Thyroid gland (tissue), 4 donors: ENCODE measurements at regions not wholly inside any gene's neighbourhood (a gene's known extent, or its start where the extent isn't known, plus 50 kb on each side); places are given as distances from the start of the nearest gene placed in this dataset.

Source experiments
- DNase-seq, 2 donors: peaks; one replicate each; pipeline ENCODE4 v3.0.0-alpha.2; 2019
- H3K27ac ChIP-seq, 3 donors: fragments of 200-600 bp; sonication (generic); 1 replicate in 2 of 3; 2 replicates in 1 of 3; pipeline ENCODE4 v1.5.1; 2016 to 2019; ENCODE audit warnings: mild to moderate bottlenecking in 1 of 3, moderate library complexity in 1 of 3
- H3K27me3 ChIP-seq: fragments of 200-600 bp; sonication (generic); one replicate; pipeline ENCODE4 v1.5.1; 2019
- H3K36me3 ChIP-seq, 2 donors: fragments of 200-600 bp; sonication (generic); one replicate each; pipeline ENCODE4 v1.5.1; 2016 to 2019
- H3K4me1 ChIP-seq, 2 donors: fragments of 200-600 bp; sonication (generic); one replicate each; pipeline ENCODE4 v1.5.1; 2017 to 2019
- H3K4me3 ChIP-seq, 3 donors: fragments of 200-600 bp; sonication (generic); replicated peaks in 1 of 3; 1 replicate in 2 of 3; 2 replicates in 1 of 3; pipeline ENCODE4 v1.5.1; 2016; ENCODE audit warnings: mild to moderate bottlenecking in 1 of 3
- H3K9me3 ChIP-seq: fragments of 200-600 bp; sonication (generic); one replicate; pipeline ENCODE4 v1.5.1; 2017
- CTCF ChIP-seq, 6 experiments: fragments of 200-600 bp in 3 of 6; fragments of 450-650 bp in 3 of 6; sonication (generic) in 3 of 6; IDR thresholded peaks; one replicate each; pipeline ENCODE4 v1.5.1; 2016 to 2019; ENCODE audit warnings: antibody characterized with exemption in 6 of 6, mild to moderate bottlenecking in 2 of 6, inconsistent platforms in 1 of 6, moderate library complexity in 1 of 6
- POLR2A ChIP-seq, 2 donors: fragments of 450-650 bp; IDR thresholded peaks; one replicate each; pipeline ENCODE4 v1.6.1; 2017; ENCODE audit warnings: antibody characterized with exemption in 2 of 2, mild to moderate bottlenecking in 2 of 2, moderate library complexity in 1 of 2
- WGBS, 2 donors: methylation state at CpG; one replicate each; pipeline ENCODE4 v1.1.5; 2017; 5-methylcytosine and 5-hydroxymethylcytosine counted together
- intact Hi-C: fragments of 100-400 bp; cut with DNase I; formaldehyde crosslinking; loops from one replicate; pipeline ENCODE4 v1.15.1; 2023

- H3K27me3 ChIP-seq, result no peaks in the 10 kb centered on the region
- no peak overlapping the region for H3K27ac ChIP-seq
- no peaks in the 10 kb centered on the region for H3K4me1 ChIP-seq
- 94 to 96% methylated on average over 23 to 25 of the region's 25 CpGs for WGBS, 2 donors
- intact Hi-C loops, result no loop called here
- H3K36me3 ChIP-seq, result no peaks in the 10 kb centered on the region
- no peak overlapping the region for H3K4me3 ChIP-seq
- TF ChIP-seq CTCF (IDR thresholded peaks at IDR 0.05) (no peak), POLR2A (IDR thresholded peaks at IDR 0.05) (no peak)
- no peak for DNase-seq
- no peaks in the 10 kb centered on the region for H3K9me3 ChIP-seq
These were observed 213.9 kb upstream of the TSHZ3 start for GRCh38 chr19:31562966-31563612.

- Histone ChIP-seq H3K4me3 (no peak overlapping the region), H3K27me3 (no peaks in the 10 kb centered on the region), H3K27ac (no peak overlapping the region), H3K9me3 (no peaks in the 10 kb centered on the region), H3K36me3 (no peaks in the 10 kb centered on the region), H3K4me1 (no peaks in the 10 kb centered on the region)
- no peak for DNase-seq
- TF ChIP-seq POLR2A (IDR thresholded peaks at IDR 0.05), result no peak
- no peak for TF ChIP-seq CTCF (IDR thresholded peaks at IDR 0.05)
- 93 to 95% methylated on average over 11 of the region's 11 CpGs for WGBS, 2 donors
- intact Hi-C loops, result no loop called here
These were observed 218.5 kb upstream of the TSHZ3 start for GRCh38 chr19:31567776-31568175.

- H3K27me3 ChIP-seq, result no peaks in the 10 kb centered on the region
- no peak overlapping the region for H3K4me3 ChIP-seq
- no peaks in the 10 kb centered on the region for H3K4me1 ChIP-seq
- WGBS, 2 donors, result 97 to 98% methylated on average over 6 of the region's 6 CpGs
- H3K9me3 ChIP-seq, result no peaks in the 10 kb centered on the region
- TF ChIP-seq POLR2A (IDR thresholded peaks at IDR 0.05), result no peak
- no peak for TF ChIP-seq CTCF (IDR thresholded peaks at IDR 0.05)
- intact Hi-C loops, result no loop called here
- no peak for DNase-seq
- no peaks in the 10 kb centered on the region for H3K36me3 ChIP-seq
- H3K27ac ChIP-seq, result no peak overlapping the region
These were observed 219.5 kb upstream of the TSHZ3 start for GRCh38 chr19:31568724-31569123.

GRCh38 chr19:31570718-31571117 lies 221.5 kb upstream of the TSHZ3 start:
- DNase-seq, result no peak
- intact Hi-C loops, result no loop called here
- Histone ChIP-seq H3K4me1 (no peaks in the 10 kb centered on the region), H3K4me3 (no peak overlapping the region), H3K27me3 (no peaks in the 10 kb centered on the region), H3K9me3 (no peaks in the 10 kb centered on the region), H3K27ac (no peak overlapping the region), H3K36me3 (no peaks in the 10 kb centered on the region)
- TF ChIP-seq POLR2A (IDR thresholded peaks at IDR 0.05) (no peak), CTCF (IDR thresholded peaks at IDR 0.05) (no peak)
- WGBS, 2 donors, result 82 to 87% methylated on average over 4 of the region's 4 CpGs

DNA sequence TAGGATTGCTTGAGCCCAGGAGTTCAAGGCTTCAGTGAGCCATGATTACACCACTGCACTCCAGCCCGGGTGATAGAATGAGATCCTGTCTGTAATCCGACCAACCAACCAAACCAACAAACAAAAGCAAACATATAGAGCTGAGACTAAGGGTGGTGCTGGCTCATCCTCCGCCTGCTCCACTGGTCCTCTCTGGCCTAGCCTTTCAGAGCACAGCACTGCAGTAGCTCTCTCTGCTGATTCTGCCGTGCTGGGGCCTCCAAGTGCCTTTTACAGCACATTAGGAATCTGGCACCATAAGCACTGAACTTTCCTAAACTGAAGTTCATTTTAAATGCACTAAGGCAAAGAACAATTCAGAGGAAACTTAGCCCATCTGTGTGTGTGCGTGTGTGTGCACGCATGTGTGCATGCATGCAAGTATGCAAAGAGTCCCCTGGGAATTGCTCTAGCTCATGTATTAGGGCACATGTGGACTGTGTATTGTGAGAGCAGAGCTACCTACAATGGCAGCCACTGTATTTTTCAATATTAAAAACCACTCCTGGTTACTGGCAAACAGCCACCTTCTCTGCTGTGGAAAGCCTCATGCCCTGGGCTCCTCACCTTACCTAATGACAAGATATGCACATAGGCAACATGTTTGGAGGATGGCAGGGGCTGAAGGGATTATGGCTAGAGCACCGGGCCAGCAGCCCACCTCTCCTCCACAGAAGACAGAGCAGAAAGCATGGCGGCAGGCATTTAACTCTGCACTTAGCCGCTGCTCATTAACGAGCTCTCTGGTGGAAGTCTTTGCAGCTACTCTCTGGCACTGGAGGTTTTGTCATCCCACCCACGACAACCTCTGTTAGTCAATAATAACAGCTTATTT lies 223.1 kb upstream of the TSHZ3 start:
- intact Hi-C loops, result no loop called here
- H3K27me3 ChIP-seq, result no peaks in the 10 kb centered on the region
- H3K27ac ChIP-seq, result no peak overlapping the region
- H3K4me1 ChIP-seq, result no peaks in the 10 kb centered on the region
- H3K4me3 ChIP-seq, result no peak overlapping the region
- whole genome bisulfite sequencing, 2 donors, result 72 to 75% methylated on average over 11 of the region's 11 CpGs
- H3K36me3 ChIP-seq, result no peaks in the 10 kb centered on the region
- TF ChIP-seq CTCF (IDR thresholded peaks at IDR 0.05), result no peak
- no peak for TF ChIP-seq POLR2A (IDR thresholded peaks at IDR 0.05)
- no peaks in the 10 kb centered on the region for H3K9me3 ChIP-seq
- no peak for DNase-seq
